ENCODE measurements at regions not wholly inside any gene's neighbourhood (a gene's known extent, or its start where the extent isn't known, plus 50 kb on each side); places are given as distances from the start of the nearest gene placed in this dataset.

DNA sequence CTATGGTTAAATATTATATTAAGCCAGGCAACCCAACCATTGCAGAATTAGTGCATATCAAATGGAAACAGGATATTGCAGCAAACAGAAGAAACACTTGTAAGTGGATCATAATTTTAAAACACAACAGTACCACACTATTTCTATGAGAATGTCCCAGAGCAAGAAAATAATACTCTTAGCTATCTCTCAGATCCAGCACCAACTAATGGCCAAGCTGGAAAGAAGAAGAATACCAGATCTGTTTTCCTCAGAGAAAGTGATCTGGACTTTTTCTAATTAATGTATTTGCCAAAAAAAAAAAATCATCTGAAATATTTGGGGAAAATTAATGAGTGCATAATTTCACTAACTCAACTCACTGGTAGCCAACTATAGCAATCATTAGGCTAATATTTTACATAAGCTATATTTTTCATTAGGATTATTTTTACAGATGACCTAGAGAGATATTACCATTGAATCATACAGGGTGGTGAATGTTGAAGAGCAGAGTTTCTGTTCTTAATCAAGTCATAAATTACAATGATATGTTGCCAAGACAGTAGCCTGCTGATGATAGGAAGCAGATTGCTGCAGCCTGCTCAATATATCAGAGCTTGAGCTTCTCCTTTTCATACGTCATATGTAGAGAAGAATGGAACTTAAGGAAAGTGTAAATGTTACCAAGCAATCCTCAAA lies 995.4 kb upstream of the LRRN3 start:
- ATAC-seq (ENCODE audit: low FRiP score), result no peak
- TF ChIP-seq CTCF (IDR thresholded peaks at IDR 0.05), result no peak
- DNase-seq (ENCODE audit: low spot score), result no peak

DNA sequence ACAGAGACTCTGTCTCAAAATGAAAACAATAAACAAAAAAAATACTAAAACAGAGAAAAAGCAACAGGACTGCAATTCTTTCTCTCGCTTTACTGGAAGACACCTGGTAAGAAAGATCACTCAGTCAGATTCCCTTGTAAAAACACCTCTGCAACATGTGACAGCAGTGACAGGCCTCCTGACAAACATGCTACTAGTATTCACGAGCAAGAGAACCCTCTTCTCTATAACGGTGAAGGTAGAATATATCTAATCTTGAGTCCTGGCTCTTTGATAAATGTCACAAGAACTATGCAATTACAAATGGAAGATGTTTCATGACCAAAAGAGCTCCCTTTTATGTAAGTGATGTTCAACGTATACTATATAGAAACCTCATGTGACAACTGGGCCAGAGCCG lies 986.7 kb upstream of the LRRN3 start:
- no peak for TF ChIP-seq CTCF (IDR thresholded peaks at IDR 0.05)
- DNase-seq (ENCODE audit: low spot score) (no peak), ATAC-seq (ENCODE audit: low FRiP score) (no peak)

GRCh38 chr7:110105307-110105706 lies 985.6 kb upstream of the LRRN3 start:
- TF ChIP-seq CTCF (IDR thresholded peaks at IDR 0.05), result no peak
- DNase-seq (ENCODE audit: low spot score), result no peak
- ATAC-seq (ENCODE audit: low FRiP score), result no peak

- TF ChIP-seq CTCF (IDR thresholded peaks at IDR 0.05), result no peak
- DNase-seq (ENCODE audit: low spot score) (no peak), ATAC-seq (ENCODE audit: low FRiP score) (no peak)
These were observed 985.1 kb upstream of the LRRN3 start for GRCh38 chr7:110105840-110106239.

GRCh38 chr7:110119883-110120581 lies 970.9 kb upstream of the LRRN3 start:
- TF ChIP-seq CTCF (IDR thresholded peaks at IDR 0.05), result no peak
- ATAC-seq (ENCODE audit: low FRiP score) (no peak), DNase-seq (ENCODE audit: low spot score) (no peak)

GRCh38 chr7:110129159-110129558 lies 961.8 kb upstream of the LRRN3 start:
- no peak for TF ChIP-seq CTCF (IDR thresholded peaks at IDR 0.05)
- DNase-seq (ENCODE audit: low spot score) (no peak), ATAC-seq (ENCODE audit: low FRiP score) (no peak)

- ATAC-seq (ENCODE audit: low FRiP score) (no peak), DNase-seq (ENCODE audit: low spot score) (no peak)
- no peak for TF ChIP-seq CTCF (IDR thresholded peaks at IDR 0.05)
These were observed 960.3 kb upstream of the LRRN3 start for GRCh38 chr7:110130669-110131068.
